ENCODE measurements at regions not wholly inside any gene's neighbourhood (a gene's known extent, or its start where the extent isn't known, plus 50 kb on each side); places are given as distances from the start of the nearest gene placed in this dataset.

DNA sequence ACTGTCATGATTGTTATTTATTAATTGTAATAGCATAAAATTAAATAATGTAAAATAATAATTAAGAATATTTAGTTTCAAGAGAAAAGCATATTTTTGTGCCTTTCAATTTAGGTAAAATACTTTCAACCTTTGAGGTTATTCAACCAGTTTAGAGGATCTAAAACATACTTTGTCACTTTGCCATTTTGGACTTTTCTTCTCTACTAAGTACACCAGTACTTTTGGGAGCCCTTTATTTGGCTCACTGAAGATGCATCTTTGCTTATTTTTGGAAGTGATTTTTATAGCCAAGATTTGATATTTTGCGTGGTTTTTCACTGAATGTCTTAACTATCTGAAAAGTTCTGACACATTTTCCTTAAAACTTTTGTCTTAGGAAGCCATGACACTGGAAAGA lies 860.5 kb downstream of the SORCS1 start:
- no peaks in the 10 kb centered on the region for H3K9me3 ChIP-seq (replicated peaks; ENCODE audit: control insufficient read depth, insufficient read depth, low read length)
- H3K36me3 ChIP-seq (ENCODE audit: control insufficient read depth in 2 of 2, extremely low read depth in 1 of 2, insufficient read depth in 2 of 2, low read length in 2 of 2), result no peaks in the 10 kb centered on the region
- no peaks in the 10 kb centered on the region for H3K4me1 ChIP-seq (ENCODE audit: control insufficient read depth, extremely low read depth, insufficient read depth, low read length)
- H3K4me3 ChIP-seq (replicated peaks in 1 of 3; ENCODE audit: insufficient read depth in 1 of 3, low read depth in 1 of 3, low read length in 3 of 3), result no peak overlapping the region
- BruUV-seq (replicated peaks), result no TSS peak
- no peaks in the 10 kb centered on the region for H3K79me2 ChIP-seq (ENCODE audit: control insufficient read depth, insufficient read depth, low read length)
- dilution Hi-C loops (cut with MboI; ENCODE audit: extremely low pct_ligation_motif_present, low sequenced_read_pairs) (no loop called here), intact Hi-C loops (cut with micrococcal nuclease) (no loop called here)
- FAIRE-seq, result no peak
- H3K27ac ChIP-seq (ENCODE audit: insufficient read depth, low read depth, low read length), result no peak overlapping the region
- TF ChIP-seq FOS (IDR thresholded peaks at IDR 0.05; ENCODE audit: borderline replicate concordance, insufficient read depth, low read length) (no peak), JUN (IDR thresholded peaks at IDR 0.05; ENCODE audit: borderline replicate concordance, insufficient read depth, insufficient read length, low read depth) (no peak), POLR2AphosphoS5 (IDR thresholded peaks at IDR 0.05; ENCODE audit: insufficient read depth, low read depth, low read length) (no peak), MYC (IDR thresholded peaks at IDR 0.05; ENCODE audit: low read depth, low read length) (no peak), EZH2 (IDR thresholded peaks at IDR 0.05; ENCODE audit: borderline replicate concordance, low read depth, low read length, severe bottlenecking) (no peak), GATA2 (IDR thresholded peaks at IDR 0.05; ENCODE audit: insufficient read depth, insufficient read length, low read depth, low read length) (no peak), POLR2A (IDR thresholded peaks at IDR 0.05; ENCODE audit: low read depth, low read length) (no peak)
- TF ChIP-seq, protein P1, sequence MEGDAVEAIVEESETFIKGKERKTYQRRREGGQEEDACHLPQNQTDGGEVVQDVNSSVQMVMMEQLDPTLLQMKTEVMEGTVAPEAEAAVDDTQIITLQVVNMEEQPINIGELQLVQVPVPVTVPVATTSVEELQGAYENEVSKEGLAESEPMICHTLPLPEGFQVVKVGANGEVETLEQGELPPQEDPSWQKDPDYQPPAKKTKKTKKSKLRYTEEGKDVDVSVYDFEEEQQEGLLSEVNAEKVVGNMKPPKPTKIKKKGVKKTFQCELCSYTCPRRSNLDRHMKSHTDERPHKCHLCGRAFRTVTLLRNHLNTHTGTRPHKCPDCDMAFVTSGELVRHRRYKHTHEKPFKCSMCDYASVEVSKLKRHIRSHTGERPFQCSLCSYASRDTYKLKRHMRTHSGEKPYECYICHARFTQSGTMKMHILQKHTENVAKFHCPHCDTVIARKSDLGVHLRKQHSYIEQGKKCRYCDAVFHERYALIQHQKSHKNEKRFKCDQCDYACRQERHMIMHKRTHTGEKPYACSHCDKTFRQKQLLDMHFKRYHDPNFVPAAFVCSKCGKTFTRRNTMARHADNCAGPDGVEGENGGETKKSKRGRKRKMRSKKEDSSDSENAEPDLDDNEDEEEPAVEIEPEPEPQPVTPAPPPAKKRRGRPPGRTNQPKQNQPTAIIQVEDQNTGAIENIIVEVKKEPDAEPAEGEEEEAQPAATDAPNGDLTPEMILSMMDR (IDR thresholded peaks at IDR 0.05; ENCODE audit: extremely low read depth in 1 of 2, insufficient read depth in 1 of 2, low read depth in 1 of 2, low read length in 2 of 2), result no peak
- TF ChIP-seq, protein P2, sequence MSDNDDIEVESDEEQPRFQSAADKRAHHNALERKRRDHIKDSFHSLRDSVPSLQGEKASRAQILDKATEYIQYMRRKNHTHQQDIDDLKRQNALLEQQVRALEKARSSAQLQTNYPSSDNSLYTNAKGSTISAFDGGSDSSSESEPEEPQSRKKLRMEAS (IDR thresholded peaks at IDR 0.05; ENCODE audit: insufficient read depth, insufficient read length), result no peak
- H3K9me1 ChIP-seq (replicated peaks; ENCODE audit: control insufficient read depth, extremely low read depth, insufficient read depth, low read length), result no peaks in the 10 kb centered on the region
- H4K20me1 ChIP-seq (replicated peaks; ENCODE audit: control insufficient read depth, extremely low read depth, insufficient read depth, low read length), result no peaks in the 10 kb centered on the region
- no peak overlapping the region for H3K4me2 ChIP-seq (ENCODE audit: insufficient read depth, low read length)
- DNase-seq (ENCODE audit: low read depth, low spot score), result no peak
- ChIA-PET POLR2A (no interaction called here), CTCF (no interaction called here)
- no peaks in the 10 kb centered on the region for H3K27me3 ChIP-seq (ENCODE audit: control insufficient read depth in 2 of 2, insufficient read depth in 2 of 2, low read length in 2 of 2)
- H3K9ac ChIP-seq (replicated peaks; ENCODE audit: extremely low read depth, insufficient read depth, low read length), result no peak overlapping the region
- H2AFZ ChIP-seq (ENCODE audit: low read depth, low read length), result no peak overlapping the region

Measured in endothelial cell of umbilical vein (primary cell).